C4-2B (cell line): ENCODE measurements at regions not wholly inside any gene's neighbourhood (a gene's known extent, or its start where the extent isn't known, plus 50 kb on each side); places are given as distances from the start of the nearest gene placed in this dataset.

Experiments
- ZFX ChIP-seq: fragments of 450-650 bp; IDR thresholded peaks from 2 replicates; pipeline ENCODE4 v1.6.1; 2017
- TF ChIP-seq, protein P1 (sequence below): fragments of 450-650 bp; conservative IDR thresholded peaks from 2 replicates; pipeline ENCODE4 v1.5.1; 2017; ENCODE audit warnings: mild to moderate bottlenecking

DNA sequence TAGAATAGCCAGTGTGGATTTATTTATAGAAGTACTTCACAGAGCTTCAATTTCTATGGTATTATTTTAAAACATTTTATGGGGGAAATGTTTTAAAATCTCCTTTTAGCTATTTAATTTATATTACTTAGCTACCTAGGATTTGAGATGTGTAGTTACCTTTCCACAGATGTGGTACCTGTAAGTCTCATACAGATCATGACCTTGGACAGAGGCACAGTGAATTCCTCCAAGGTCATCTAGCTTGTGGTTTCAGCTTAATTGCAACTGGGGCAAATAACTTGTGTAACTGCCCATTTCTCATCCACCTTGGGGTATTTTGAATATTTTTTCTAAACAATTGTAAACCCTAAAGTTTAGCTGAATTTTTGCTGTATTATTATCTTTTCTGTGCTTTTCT, 89.2 kb downstream of the DMRTA1 start:
- TF ChIP-seq, protein P1, sequence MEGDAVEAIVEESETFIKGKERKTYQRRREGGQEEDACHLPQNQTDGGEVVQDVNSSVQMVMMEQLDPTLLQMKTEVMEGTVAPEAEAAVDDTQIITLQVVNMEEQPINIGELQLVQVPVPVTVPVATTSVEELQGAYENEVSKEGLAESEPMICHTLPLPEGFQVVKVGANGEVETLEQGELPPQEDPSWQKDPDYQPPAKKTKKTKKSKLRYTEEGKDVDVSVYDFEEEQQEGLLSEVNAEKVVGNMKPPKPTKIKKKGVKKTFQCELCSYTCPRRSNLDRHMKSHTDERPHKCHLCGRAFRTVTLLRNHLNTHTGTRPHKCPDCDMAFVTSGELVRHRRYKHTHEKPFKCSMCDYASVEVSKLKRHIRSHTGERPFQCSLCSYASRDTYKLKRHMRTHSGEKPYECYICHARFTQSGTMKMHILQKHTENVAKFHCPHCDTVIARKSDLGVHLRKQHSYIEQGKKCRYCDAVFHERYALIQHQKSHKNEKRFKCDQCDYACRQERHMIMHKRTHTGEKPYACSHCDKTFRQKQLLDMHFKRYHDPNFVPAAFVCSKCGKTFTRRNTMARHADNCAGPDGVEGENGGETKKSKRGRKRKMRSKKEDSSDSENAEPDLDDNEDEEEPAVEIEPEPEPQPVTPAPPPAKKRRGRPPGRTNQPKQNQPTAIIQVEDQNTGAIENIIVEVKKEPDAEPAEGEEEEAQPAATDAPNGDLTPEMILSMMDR: no peak
- TF ChIP-seq ZFX: no peak
